ENCODE measurements at regions not wholly inside any gene's neighbourhood (a gene's known extent, or its start where the extent isn't known, plus 50 kb on each side); places are given as distances from the start of the nearest gene placed in this dataset.

DNA sequence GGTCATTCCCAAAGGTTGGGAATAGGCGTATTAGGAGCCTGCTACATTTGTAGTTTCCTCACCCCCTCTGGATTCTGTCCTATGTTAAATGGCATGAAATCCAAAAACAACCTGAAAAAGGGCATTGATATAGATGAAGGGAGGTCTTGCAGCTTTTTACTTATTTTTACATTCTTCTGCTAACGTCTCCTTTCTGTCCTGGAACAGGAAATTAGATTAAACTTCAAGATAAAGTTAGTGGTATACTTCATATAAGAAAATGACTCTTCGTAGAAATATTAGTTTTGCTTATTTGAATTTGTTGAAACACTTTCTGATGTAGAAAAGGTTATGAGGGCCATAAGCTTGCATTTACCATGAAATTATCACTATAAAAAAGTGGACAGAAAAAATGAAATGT, 694.5 kb downstream of the ADCYAP1 start:
- Histone ChIP-seq H3K36me3 (no peaks in the 10 kb centered on the region), H3K27me3 (no peaks in the 10 kb centered on the region), H3K9me3 (no peaks in the 10 kb centered on the region), H3K4me3 (no peak overlapping the region), H3K4me1 (no peaks in the 10 kb centered on the region), H3K27ac (no peak overlapping the region)
- DNase-seq (ENCODE audit: low spot score), result no peak
- TF ChIP-seq, protein P1, sequence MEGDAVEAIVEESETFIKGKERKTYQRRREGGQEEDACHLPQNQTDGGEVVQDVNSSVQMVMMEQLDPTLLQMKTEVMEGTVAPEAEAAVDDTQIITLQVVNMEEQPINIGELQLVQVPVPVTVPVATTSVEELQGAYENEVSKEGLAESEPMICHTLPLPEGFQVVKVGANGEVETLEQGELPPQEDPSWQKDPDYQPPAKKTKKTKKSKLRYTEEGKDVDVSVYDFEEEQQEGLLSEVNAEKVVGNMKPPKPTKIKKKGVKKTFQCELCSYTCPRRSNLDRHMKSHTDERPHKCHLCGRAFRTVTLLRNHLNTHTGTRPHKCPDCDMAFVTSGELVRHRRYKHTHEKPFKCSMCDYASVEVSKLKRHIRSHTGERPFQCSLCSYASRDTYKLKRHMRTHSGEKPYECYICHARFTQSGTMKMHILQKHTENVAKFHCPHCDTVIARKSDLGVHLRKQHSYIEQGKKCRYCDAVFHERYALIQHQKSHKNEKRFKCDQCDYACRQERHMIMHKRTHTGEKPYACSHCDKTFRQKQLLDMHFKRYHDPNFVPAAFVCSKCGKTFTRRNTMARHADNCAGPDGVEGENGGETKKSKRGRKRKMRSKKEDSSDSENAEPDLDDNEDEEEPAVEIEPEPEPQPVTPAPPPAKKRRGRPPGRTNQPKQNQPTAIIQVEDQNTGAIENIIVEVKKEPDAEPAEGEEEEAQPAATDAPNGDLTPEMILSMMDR (IDR thresholded peaks at IDR 0.05), result no peak

DNA sequence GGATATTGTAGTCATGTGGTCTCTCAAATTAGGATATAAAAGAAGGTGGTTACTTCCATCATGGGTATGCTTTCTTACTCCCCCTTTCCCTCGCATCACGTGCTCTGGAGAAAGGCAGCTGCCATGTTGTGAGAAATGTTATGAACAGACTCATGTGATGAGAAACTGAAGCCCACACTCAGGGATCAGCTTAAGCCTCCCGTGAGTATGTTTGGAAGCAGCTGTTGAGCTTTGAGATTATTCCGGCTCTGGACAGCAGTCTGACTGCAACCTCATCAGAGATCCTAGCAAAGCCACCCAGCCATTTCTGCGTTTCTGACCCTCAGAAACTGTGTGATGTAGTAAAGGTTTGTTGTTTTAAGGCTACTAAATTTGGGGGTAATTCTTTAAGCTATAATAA, 700.1 kb downstream of the ADCYAP1 start:
- TF ChIP-seq, protein P1 (IDR thresholded peaks at IDR 0.05), result no peak
- Histone ChIP-seq H3K4me3 (no peak overlapping the region), H3K4me1 (no peaks in the 10 kb centered on the region), H3K27ac (no peak overlapping the region), H3K9me3 (no peaks in the 10 kb centered on the region), H3K36me3 (no peaks in the 10 kb centered on the region), H3K27me3 (no peaks in the 10 kb centered on the region)
- no peak for DNase-seq (ENCODE audit: low spot score)

DNA sequence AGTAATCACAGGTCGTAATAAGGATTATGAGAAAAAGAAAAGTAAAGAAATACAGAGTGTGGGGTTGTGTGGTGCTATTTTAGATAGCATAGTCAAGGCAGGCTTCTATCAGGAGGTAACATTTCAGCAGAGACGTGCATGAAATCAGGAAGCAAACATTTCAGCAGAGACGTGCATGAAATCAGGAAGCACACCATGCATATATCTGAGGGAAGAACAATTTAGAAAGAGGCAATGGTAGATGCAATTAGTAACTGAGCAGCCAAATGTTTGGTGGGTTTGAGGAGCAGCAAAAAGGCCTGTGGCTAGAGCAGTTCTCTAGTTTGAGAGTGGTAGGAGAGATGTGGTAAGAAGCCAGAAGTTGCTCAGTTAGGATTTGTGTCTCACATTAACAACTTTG, 713.7 kb downstream of the ADCYAP1 start:
- H3K4me1 ChIP-seq, result no peaks in the 10 kb centered on the region
- no peaks in the 10 kb centered on the region for H3K9me3 ChIP-seq
- H3K27me3 ChIP-seq, result no peaks in the 10 kb centered on the region
- DNase-seq (ENCODE audit: low spot score), result no peak
- no peak overlapping the region for H3K27ac ChIP-seq
- no peak overlapping the region for H3K4me3 ChIP-seq
- TF ChIP-seq, protein P1 (IDR thresholded peaks at IDR 0.05), result no peak
- H3K36me3 ChIP-seq, result no peaks in the 10 kb centered on the region

DNA sequence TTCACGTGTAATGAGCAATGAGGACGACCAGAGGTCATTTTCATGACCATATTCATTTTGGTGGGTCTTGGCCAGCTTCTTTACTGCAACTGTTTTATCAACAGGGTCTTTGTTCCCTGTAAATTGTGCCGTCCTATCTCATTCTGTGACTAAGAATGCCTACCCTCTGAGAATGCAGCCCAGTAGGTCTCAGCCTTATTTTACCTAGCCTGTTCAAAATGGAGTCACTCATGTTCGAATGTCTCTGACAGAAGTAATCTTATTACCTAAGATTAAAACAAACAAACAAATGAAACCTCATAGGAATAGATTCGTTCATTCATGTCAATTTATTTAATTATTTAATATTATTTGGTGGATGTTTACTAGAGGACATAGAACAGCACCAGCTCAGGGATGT, 714.8 kb downstream of the ADCYAP1 start:
- H3K27ac ChIP-seq, result no peak overlapping the region
- H3K36me3 ChIP-seq, result no peaks in the 10 kb centered on the region
- TF ChIP-seq, protein P1 (IDR thresholded peaks at IDR 0.05), result no peak
- no peaks in the 10 kb centered on the region for H3K9me3 ChIP-seq
- H3K4me3 ChIP-seq, result no peak overlapping the region
- H3K27me3 ChIP-seq, result no peaks in the 10 kb centered on the region
- no peak for DNase-seq (ENCODE audit: low spot score)
- H3K4me1 ChIP-seq, result no peaks in the 10 kb centered on the region

DNA sequence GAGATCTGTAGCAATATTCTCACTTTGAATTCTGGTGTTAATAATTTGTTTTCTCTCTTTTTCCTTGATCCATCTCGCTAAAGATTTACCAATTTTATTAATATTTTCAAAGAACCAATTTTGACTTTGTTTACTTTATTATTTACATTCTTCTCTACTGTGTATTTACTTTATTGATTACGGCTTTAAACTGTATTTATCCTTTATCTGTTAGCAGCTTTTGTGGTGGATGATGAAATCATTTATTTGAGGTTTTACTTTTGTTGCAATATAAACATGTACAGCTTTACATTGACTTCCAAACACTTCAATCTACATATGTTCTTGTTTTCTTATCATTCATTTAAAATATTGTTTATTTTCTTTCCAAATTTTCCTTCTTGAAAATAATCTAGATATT, 719.9 kb downstream of the ADCYAP1 start:
- Histone ChIP-seq H3K27me3 (no peaks in the 10 kb centered on the region), H3K27ac (no peak overlapping the region), H3K4me3 (no peak overlapping the region), H3K36me3 (no peaks in the 10 kb centered on the region), H3K4me1 (no peaks in the 10 kb centered on the region), H3K9me3 (no peaks in the 10 kb centered on the region)
- TF ChIP-seq, protein P1 (IDR thresholded peaks at IDR 0.05), result no peak
- no peak for DNase-seq (ENCODE audit: low spot score)

DNA sequence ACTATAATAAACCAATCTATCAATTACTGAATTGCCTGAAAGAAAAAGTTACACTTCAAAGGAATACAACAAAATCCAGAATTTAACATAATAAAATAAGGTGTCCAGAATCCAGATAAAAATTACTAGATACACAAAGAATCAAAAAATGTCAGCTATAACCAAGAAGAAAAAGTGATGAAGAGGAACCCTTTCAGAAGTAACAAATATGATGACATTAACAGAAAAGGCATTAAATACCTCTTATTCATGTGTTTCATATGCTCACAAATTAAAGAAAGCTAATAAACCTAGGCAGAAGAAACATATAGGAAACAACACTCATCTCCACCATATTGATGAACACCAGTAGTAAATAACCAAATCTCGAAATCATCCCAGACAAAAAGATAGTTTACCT, 722.8 kb downstream of the ADCYAP1 start:
- Histone ChIP-seq H3K4me1 (no peaks in the 10 kb centered on the region), H3K36me3 (no peaks in the 10 kb centered on the region), H3K27ac (no peak overlapping the region), H3K27me3 (no peaks in the 10 kb centered on the region), H3K9me3 (peaks cover 0 to 9% of the 10 kb centered on the region in 2 donors), H3K4me3 (no peak overlapping the region)
- TF ChIP-seq, protein P1 (IDR thresholded peaks at IDR 0.05), result no peak
- DNase-seq (ENCODE audit: low spot score), result no peak
